ENCODE measurements at regions not wholly inside any gene's neighbourhood (a gene's known extent, or its start where the extent isn't known, plus 50 kb on each side); places are given as distances from the start of the nearest gene placed in this dataset.

DNA sequence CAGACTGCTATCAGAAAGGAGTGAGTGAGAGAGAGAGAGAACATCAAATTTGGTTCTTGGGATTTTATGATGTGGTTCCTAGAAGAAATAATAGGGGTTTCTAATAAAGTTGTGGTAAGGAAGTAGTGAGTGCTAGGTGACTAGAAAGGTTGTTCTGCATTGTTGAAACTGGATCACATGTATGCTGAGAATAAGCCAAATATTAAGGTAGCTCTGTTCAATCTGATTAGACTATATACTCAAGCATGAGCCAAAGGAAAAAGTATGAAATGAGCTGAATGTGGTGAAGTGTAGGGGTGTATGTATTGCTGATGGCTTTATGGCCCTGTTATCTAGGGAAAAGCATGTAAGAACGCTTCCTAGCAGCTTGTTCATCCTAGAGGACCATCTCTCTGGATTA lies 63.0 kb upstream of the IMPG1 start:
- TF ChIP-seq CTCF (IDR thresholded peaks at IDR 0.05) (no peak), POLR2A (IDR thresholded peaks at IDR 0.05) (no peak)

Data from adrenal gland (tissue), 5 donors.